ENCODE measurements at regions not wholly inside any gene's neighbourhood (a gene's known extent, or its start where the extent isn't known, plus 50 kb on each side); places are given as distances from the start of the nearest gene placed in this dataset.

- no peak overlapping the region for H3K27ac ChIP-seq
- H3K4me3 ChIP-seq (IDR thresholded peaks at IDR 0.05; ENCODE audit: insufficient read depth, low read depth, low read length), result no peak overlapping the region
- H3K79me2 ChIP-seq (ENCODE audit: insufficient read depth, low read depth), result no peaks in the 10 kb centered on the region
- H3K27me3 ChIP-seq (ENCODE audit: insufficient read depth, low read depth), result no peaks in the 10 kb centered on the region
- H2AFZ ChIP-seq (ENCODE audit: low read depth), result no peak overlapping the region
- TF ChIP-seq CTCF (conservative IDR thresholded peaks at IDR 0.05; ENCODE audit: low read depth, low read length), result no peak
- H4K20me1 ChIP-seq (ENCODE audit: insufficient read depth), result no peaks in the 10 kb centered on the region
- no peak overlapping the region for H3K9ac ChIP-seq
- no peaks in the 10 kb centered on the region for H3K36me3 ChIP-seq (ENCODE audit: insufficient read depth)
- H3K4me1 ChIP-seq (ENCODE audit: low read depth, poor library complexity, severe bottlenecking), result no peaks in the 10 kb centered on the region
- H3K4me2 ChIP-seq, result no peak overlapping the region
These were observed 343.0 kb upstream of the NCAM1 start for GRCh38 chr11:112617977-112618826.

GRCh38 chr11:112619106-112619505 lies 342.1 kb upstream of the NCAM1 start:
- no peak overlapping the region for H3K9ac ChIP-seq
- no peak overlapping the region for H3K4me3 ChIP-seq (IDR thresholded peaks at IDR 0.05; ENCODE audit: insufficient read depth, low read depth, low read length)
- H3K27ac ChIP-seq, result no peak overlapping the region
- no peaks in the 10 kb centered on the region for H3K27me3 ChIP-seq (ENCODE audit: insufficient read depth, low read depth)
- H3K4me1 ChIP-seq (ENCODE audit: low read depth, poor library complexity, severe bottlenecking), result no peaks in the 10 kb centered on the region
- H4K20me1 ChIP-seq (ENCODE audit: insufficient read depth), result no peaks in the 10 kb centered on the region
- no peak for TF ChIP-seq CTCF (conservative IDR thresholded peaks at IDR 0.05; ENCODE audit: low read depth, low read length)
- no peaks in the 10 kb centered on the region for H3K79me2 ChIP-seq (ENCODE audit: insufficient read depth, low read depth)
- no peak overlapping the region for H2AFZ ChIP-seq (ENCODE audit: low read depth)
- H3K36me3 ChIP-seq (ENCODE audit: insufficient read depth), result no peaks in the 10 kb centered on the region
- H3K4me2 ChIP-seq, result no peak overlapping the region

GRCh38 chr11:112620621-112621394 lies 340.4 kb upstream of the NCAM1 start:
- no peak overlapping the region for H3K4me3 ChIP-seq (IDR thresholded peaks at IDR 0.05; ENCODE audit: insufficient read depth, low read depth, low read length)
- no peaks in the 10 kb centered on the region for H4K20me1 ChIP-seq (ENCODE audit: insufficient read depth)
- no peaks in the 10 kb centered on the region for H3K36me3 ChIP-seq (ENCODE audit: insufficient read depth)
- H3K27ac ChIP-seq, result no peak overlapping the region
- no peaks in the 10 kb centered on the region for H3K4me1 ChIP-seq (ENCODE audit: low read depth, poor library complexity, severe bottlenecking)
- no peak overlapping the region for H3K4me2 ChIP-seq
- no peaks in the 10 kb centered on the region for H3K27me3 ChIP-seq (ENCODE audit: insufficient read depth, low read depth)
- no peaks in the 10 kb centered on the region for H3K79me2 ChIP-seq (ENCODE audit: insufficient read depth, low read depth)
- no peak overlapping the region for H3K9ac ChIP-seq
- no peak for TF ChIP-seq CTCF (conservative IDR thresholded peaks at IDR 0.05; ENCODE audit: low read depth, low read length)
- no peak overlapping the region for H2AFZ ChIP-seq (ENCODE audit: low read depth)

DNA sequence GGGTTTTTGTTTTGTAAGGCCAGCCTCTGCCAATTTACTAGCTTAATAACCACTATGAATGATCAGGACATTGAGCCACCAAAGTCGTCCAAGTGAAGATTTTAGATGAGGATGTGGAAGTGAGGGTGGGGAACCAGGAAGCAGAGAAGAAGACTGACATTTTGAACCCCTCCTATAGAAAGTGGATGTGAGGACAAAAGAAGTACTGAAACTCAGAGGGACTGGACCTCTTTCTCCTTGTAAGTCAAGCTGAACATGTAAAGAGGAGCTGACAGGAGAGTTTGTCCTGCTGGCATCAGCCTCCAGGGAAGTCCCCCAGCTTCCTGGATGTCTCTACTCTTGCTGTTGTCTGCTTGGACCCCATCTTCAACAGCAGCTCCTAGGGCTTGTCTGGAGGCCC lies 338.2 kb upstream of the NCAM1 start:
- TF ChIP-seq CTCF (conservative IDR thresholded peaks at IDR 0.05; ENCODE audit: low read depth, low read length), result no peak
- Histone ChIP-seq H3K27ac (no peak overlapping the region), H3K9ac (no peak overlapping the region), H2AFZ (ENCODE audit: low read depth) (no peak overlapping the region), H3K79me2 (ENCODE audit: insufficient read depth, low read depth) (no peaks in the 10 kb centered on the region), H3K4me3 (IDR thresholded peaks at IDR 0.05; ENCODE audit: insufficient read depth, low read depth, low read length) (no peak overlapping the region), H3K36me3 (ENCODE audit: insufficient read depth) (no peaks in the 10 kb centered on the region), H4K20me1 (ENCODE audit: insufficient read depth) (no peaks in the 10 kb centered on the region), H3K27me3 (ENCODE audit: insufficient read depth, low read depth) (no peaks in the 10 kb centered on the region), H3K4me2 (no peak overlapping the region), H3K4me1 (ENCODE audit: low read depth, poor library complexity, severe bottlenecking) (no peaks in the 10 kb centered on the region)
